ENCODE measurements at regions not wholly inside any gene's neighbourhood (a gene's known extent, or its start where the extent isn't known, plus 50 kb on each side); places are given as distances from the start of the nearest gene placed in this dataset.

- no peak for DNase-seq
Measured at GRCh38 chr11:70735976-70736375, 337.6 kb downstream of the CTTN start.

GRCh38 chr11:70736461-70736860 is 338.1 kb downstream of the CTTN start:
- no peak for DNase-seq

- DNase-seq = no peak
Measured at GRCh38 chr11:70736937-70737640, 338.8 kb downstream of the CTTN start.

DNA sequence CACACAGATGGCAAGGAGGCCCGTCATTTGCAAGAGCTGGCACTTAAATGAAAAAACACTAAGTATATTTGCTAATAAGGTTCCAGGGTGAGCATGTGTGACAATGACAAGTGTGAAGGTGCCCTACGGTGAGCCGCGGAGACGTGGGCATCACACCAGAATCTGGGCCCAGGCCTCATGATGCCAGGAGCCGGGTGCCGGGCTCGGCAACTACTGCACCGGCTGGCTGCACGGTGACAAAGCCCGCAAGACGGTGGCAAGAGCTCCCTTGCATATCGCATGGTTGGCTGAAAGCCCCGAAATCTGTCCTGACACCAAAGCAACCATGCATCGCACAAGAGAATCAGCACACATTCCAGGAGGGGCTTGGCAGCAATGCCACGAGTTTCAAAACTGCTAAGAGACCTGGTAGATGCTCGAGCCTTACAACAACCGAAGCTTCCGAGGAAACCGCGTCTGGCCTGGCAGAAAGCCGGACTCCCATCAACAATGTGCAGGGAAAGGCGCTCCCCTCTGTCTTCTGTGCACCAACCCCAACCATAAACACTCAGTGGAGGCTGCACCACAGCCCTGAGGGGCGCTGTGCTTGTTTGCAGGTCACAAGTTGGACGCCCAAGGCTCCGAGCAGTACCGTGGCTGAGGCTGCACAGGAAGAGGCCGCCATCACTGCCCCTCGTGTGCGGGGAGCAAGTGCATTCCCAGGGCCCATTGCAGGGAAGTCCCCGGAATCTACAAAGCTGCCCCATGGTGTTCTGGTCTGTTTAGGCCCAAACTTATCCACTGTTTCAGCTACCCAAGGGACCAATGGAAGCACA is 339.7 kb downstream of the CTTN start:
- no peak for DNase-seq

GRCh38 chr11:70738661-70739060 is 340.3 kb downstream of the CTTN start:
- no peak for DNase-seq

- DNase-seq = no peak
Measured at GRCh38 chr11:70739091-70739490, 340.8 kb downstream of the CTTN start.

DNA sequence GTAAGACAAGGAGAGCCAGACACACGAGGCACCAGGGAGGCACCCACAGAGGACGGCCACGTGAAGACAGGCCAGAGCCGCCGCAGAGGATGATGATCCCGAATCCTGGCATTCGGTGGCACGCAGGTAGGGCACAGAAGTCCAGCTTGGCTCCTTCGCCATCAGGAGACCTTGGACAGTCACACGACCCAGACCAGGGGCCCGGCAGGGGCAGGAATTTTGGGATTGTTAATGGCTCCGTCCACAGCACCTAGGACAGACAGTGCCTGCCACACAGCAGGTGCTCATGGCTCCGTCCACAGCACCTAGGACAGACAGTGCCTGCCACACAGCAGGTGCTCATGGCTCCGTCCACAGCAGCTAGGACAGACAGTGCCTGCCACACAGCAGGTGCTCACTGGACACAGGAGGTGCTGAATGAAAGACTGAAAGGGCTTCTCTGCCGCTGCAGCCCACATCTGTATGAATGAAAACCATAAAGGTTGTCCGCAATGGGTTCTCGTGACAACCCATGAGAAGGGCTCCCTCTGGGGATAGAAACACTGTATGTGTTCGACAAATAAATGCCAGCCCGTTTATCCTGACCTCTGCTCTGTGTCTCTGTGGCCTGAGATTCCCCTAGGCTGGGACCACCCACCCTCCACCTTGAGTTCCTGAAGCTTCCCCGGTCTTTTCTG is 341.6 kb downstream of the CTTN start:
- no peak for DNase-seq

- DNase-seq = no peak
Measured at GRCh38 chr11:70740488-70740851, 342.1 kb downstream of the CTTN start.

DNA sequence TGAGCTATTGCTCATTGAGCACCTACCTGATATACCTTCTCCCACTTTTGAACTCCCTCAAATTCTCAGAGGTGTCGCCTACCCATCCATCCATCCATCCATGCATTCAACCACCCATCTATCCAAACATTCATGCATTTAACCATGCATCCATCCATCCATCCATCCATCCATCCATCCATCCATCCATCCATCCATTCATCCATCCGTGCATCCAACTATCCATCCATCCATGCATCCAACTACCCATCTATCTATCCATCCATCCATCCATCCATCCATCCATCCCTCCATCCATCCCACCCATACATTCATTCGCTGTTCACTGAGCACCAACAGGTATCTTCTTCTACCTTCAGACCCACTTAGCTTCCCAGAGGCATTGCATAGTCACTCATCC is 342.8 kb downstream of the CTTN start:
- DNase-seq = no peak

DNA sequence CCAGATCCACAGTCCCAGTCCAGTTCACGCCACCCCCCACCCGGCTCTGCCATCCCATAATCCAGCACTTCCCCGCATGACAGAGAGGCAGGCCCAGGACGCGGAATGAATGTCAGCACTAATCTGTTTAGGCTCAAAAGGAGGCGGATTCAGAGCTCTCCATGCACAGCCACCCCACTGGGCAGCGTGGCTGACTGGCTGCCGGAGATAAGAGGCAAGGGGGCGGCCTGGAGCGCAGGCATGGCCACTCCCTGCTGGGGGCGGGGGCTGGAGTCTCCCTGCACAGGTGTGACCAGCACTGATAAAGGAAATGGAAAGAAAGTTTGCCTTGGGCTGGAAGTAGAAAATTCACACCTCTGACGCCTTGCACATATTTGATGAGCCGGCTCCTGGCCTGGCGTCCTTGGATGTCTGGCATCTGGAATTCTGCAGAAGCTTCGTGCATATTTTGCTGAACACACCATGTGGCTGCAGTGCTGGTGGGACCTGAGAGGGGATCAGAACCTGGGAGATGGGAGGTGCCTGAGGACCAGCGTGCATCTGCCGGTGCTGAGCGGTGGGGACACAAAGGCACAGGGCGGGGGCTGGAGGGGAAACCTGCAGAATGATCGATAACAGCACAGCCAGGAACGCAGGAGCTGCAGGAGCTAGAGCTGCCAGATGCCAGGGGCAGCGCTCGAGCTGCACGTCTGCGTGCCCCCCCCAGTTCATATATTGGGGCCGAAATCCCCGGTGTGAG is 344.4 kb downstream of the CTTN start:
- no peak for DNase-seq

DNA sequence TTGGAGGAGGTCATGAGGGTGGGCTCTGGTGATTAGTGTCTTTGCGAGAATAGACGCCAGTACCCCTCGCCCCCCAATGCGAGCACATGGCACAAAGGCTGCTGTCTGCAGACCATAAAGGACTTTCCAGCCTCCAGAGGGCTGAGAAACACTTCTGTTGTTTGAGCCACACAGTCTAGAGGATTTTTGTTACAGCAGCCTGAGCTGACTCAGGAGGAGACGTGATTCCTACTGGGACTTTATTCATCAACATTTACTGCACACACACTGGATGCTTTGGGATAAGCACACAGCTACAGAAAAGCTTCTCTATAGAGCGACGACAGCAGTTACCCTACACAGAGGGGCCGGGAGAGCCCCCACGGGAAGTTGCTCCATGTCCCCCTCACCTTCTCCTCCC is 345.0 kb downstream of the CTTN start:
- no peak for DNase-seq

DNA sequence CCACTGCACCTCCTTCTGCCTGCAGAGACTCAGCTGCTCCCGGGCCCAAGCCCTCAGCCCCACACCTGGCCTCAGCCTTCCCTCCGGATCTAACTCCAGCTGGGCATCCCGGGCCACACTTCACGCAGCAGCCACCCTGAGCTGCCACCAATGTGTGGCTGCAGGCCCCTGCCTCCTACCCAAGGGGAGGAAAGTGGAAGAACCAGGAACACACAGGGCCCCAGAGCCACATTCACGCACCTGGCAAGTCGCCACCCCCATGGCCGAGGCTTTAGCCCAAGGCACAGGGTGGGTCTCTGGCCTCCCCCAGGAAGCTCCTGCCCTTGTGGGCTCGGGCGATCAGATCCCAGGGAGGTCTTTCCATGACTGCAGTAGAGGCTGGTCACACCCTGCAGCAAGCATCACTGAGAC is 345.6 kb downstream of the CTTN start:
- no peak for DNase-seq

GRCh38 chr11:70744396-70745185 is 346.3 kb downstream of the CTTN start:
- no peak for DNase-seq

DNA sequence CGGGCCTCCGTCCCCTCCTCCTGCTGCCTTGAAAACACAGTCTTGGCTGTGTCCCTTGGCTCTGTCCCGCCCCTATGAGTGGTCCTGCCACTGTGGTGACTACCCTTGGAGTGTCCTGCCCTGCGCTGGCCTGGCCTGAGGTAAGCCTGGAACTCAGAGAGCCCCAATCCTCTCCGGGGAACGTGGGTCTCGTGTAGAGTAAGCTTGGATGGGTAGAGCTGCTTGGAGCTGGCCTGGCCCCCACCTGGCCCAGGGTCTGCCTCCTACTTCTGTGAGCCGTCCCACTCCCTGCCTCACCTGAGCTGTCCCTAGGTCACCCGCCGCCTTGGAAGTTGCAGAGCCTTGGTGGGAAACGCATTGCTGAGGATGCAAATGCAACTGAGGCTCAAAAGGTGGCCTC is 347.1 kb downstream of the CTTN start:
- no peak for DNase-seq

GRCh38 chr11:70745941-70746340 is 347.6 kb downstream of the CTTN start:
- no peak for DNase-seq

DNA sequence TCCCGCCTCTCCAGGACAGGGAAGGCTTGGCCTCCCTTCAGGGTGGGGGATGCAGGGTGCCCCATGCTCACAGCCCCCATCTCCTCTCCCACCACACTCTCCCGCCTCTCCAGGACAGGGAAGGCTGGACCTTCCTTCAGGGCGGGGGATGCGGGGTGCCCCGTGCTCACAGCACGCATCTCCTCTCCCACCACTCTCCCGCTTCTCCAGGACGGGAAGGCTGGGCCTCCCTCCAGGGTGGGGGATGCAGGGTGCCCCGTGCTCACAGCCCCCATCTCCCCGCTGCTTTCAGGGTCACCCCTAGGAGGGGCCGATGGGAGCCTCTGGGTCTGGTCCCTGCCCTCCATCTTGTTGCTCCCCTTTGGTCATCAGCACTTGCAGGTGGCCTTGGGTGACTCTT is 348.0 kb downstream of the CTTN start:
- no peak for DNase-seq

DNA sequence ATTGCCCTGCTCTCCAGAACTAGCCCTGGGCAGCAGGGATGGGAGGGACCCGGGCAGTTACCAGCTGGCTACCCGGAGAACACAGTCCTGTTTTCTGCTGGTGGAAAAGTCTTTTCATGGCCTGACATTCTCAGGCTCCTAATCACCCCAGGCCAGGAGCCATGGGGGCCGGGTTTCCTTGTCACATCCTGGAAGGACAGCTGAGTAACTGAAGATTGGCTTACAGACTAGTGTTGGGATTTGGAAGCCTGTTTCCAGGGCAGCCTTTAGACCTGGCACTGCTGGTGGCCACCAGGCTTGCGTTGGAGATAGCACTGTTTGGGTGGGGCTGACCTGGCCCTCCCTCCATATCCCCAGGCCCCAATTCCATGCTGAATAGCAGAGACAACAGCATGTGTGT is 349.0 kb downstream of the CTTN start:
- DNase-seq = no peak

- DNase-seq = no peak
Measured at GRCh38 chr11:70747921-70748320, 349.6 kb downstream of the CTTN start.

DNA sequence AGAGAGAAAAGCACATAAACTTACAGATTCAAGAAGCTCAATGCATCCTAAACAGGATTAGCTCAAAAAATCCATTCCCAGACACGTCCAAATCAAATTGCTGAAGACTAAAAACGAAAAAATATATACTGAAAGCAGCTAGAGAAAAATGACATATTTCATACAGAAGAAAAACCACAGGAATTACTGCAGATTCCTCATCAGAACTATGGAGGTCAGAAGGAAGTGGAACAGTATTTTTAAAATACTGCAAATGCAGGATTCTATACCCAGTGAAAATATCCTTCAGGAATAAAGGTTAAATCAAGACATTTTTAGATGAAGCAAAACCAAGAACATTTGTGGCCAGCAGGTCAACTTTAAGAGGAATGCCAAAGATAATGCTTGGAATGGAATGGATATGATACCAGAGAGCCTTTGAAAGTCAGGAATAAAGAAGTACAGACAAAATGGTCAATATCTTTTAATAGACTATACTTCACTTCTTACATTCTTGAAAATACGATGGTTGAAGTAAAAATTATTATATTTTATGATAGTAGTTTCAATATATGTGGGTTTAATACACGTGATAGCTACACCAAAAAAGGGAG is 352.9 kb downstream of the CTTN start:
- no peak for DNase-seq

DNA sequence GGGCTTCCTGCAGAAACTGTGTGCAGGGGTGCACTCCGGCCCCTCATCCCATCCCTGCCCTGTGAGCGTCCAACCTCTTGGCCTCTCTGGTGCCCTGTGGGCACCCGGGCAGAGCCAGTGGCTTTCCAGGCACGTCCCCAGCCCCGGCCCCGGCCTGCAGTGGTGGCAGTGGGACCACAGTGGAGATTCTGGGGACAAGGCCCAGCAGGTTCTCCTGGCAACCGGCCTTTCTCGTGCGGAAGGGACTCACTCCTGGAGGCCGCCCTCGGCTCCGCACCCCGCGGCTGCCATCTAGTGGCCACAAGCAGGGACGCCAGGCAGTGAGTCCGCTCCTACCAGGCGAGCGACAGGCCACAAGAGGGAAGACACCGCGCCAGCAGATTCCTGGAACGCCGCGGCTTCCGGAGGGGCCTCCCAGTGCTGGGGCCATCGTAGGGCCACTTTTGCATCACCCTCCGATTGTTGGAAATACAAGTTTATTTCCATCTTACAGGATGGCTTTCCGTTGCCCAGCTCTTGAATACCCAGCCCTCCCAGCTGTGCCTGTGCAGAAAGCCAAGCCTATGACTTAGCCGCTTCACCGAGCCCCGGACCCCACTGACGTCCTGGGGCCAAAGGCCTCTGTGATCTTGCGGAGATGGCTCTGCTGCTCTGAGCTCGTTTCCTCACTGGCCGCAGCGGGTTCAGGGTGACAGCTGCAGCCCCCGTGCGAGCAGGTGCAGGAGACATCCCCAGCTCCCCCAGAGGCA is 357.3 kb downstream of the CTTN start:
- DNase-seq = peak in 50 of 51 donors; percentile 4 to 85 (median 64)

All from hypothalamus (tissue), 51 donors.